Astrocyte (in vitro differentiated cells and primary cell): ENCODE measurements at regions not wholly inside any gene's neighbourhood (a gene's known extent, or its start where the extent isn't known, plus 50 kb on each side); places are given as distances from the start of the nearest gene placed in this dataset.
A peak's percentile ranks its signal among the peaks of the same experiment; 100 is the strongest.

Source experiments
- DNase-seq: peaks from one replicate; pipeline ENCODE4 v3.0.0-alpha.2; 2010; ENCODE audit warnings: low read depth
- FAIRE-seq: peaks from 2 replicates; lab custom pipeline; 2011; peaks lifted over from hg19 to GRCh38; lab: Jason Lieb, UNC
- H2AFZ ChIP-seq: 2 replicates; pipeline ENCODE4 v1.6.0; 2012; ENCODE audit warnings: low read depth, low read length, inconsistent platforms
- H3K27ac ChIP-seq: 2 replicates; pipeline ENCODE4 v1.5.1; 2011; ENCODE audit warnings: low read depth, low read length, inconsistent platforms
- H3K27me3 ChIP-seq: 2 replicates; pipeline ENCODE4 v1.6.0; 2011; ENCODE audit warnings: low read length, inconsistent platforms; ENCODE audit not compliant: insufficient read depth
- H3K36me3 ChIP-seq: 2 replicates; pipeline ENCODE4 v1.5.1; 2011; ENCODE audit warnings: low read length, inconsistent platforms; ENCODE audit not compliant: insufficient read depth
- H3K4me1 ChIP-seq: 2 replicates; pipeline ENCODE4 v1.5.1; 2011; ENCODE audit warnings: low read length, inconsistent platforms; ENCODE audit not compliant: insufficient read depth
- H3K4me2 ChIP-seq: 2 replicates; pipeline ENCODE4 v1.6.0; 2012; ENCODE audit warnings: low read length, inconsistent platforms
- H3K4me3 ChIP-seq: 2 replicates; pipeline ENCODE4 v1.5.1; 2011; ENCODE audit warnings: low read depth, mild to moderate bottlenecking, low read length, inconsistent platforms; ENCODE audit not compliant: insufficient read depth
- H3K79me2 ChIP-seq: 2 replicates; pipeline ENCODE4 v1.6.0; 2012; ENCODE audit warnings: mild to moderate bottlenecking, low read length, inconsistent platforms; ENCODE audit not compliant: insufficient read depth
- H3K9ac ChIP-seq: 2 replicates; pipeline ENCODE4 v1.6.0; 2012; ENCODE audit warnings: mild to moderate bottlenecking, low read length, inconsistent platforms
- H3K9me3 ChIP-seq: 2 replicates; pipeline ENCODE4 v1.5.1; 2012; ENCODE audit warnings: low read depth, mild to moderate bottlenecking, low read length, inconsistent platforms; ENCODE audit not compliant: insufficient read depth
- H4K20me1 ChIP-seq: 2 replicates; pipeline ENCODE4 v1.6.0; 2012; ENCODE audit warnings: low read length, inconsistent platforms; ENCODE audit not compliant: insufficient read depth
- H3K27ac Mint-ChIP-seq: one replicate; pipeline ENCODE4 v1.8.0; 2021; ENCODE audit warnings: mild to moderate bottlenecking, mixed read lengths; ENCODE audit not compliant: unreplicated experiment
- H3K27me3 Mint-ChIP-seq: one replicate; pipeline ENCODE4 v1.8.0; 2021; ENCODE audit warnings: low read depth, mixed read lengths; ENCODE audit not compliant: unreplicated experiment
- H3K36me3 Mint-ChIP-seq: one replicate; pipeline ENCODE4 v1.8.0; 2021; ENCODE audit warnings: low read depth, mixed read lengths; ENCODE audit not compliant: unreplicated experiment
- H3K4me1 Mint-ChIP-seq: one replicate; pipeline ENCODE4 v1.8.0; 2021; ENCODE audit warnings: low read depth, mixed read lengths; ENCODE audit not compliant: unreplicated experiment
- H3K4me3 Mint-ChIP-seq: one replicate; pipeline ENCODE4 v1.8.0; 2021; ENCODE audit warnings: mild to moderate bottlenecking, moderate library complexity, mixed read lengths; ENCODE audit not compliant: unreplicated experiment
- H3K9me3 Mint-ChIP-seq: one replicate; pipeline ENCODE4 v1.8.0; 2021; ENCODE audit warnings: mild to moderate bottlenecking, mixed read lengths; ENCODE audit not compliant: unreplicated experiment
- EZH2 ChIP-seq: IDR thresholded peaks from 2 replicates; pipeline ENCODE4 v1.6.1; 2012; ENCODE audit warnings: mild to moderate bottlenecking, low read length, inconsistent platforms; ENCODE audit not compliant: insufficient read depth
- TF ChIP-seq, protein P1 (sequence below): IDR thresholded peaks from 2 replicates; pipeline ENCODE4 v1.5.1; 2011; ENCODE audit warnings: low read depth, mild to moderate bottlenecking, inconsistent platforms, low read length, moderate library complexity; ENCODE audit not compliant: insufficient read depth

DNA sequence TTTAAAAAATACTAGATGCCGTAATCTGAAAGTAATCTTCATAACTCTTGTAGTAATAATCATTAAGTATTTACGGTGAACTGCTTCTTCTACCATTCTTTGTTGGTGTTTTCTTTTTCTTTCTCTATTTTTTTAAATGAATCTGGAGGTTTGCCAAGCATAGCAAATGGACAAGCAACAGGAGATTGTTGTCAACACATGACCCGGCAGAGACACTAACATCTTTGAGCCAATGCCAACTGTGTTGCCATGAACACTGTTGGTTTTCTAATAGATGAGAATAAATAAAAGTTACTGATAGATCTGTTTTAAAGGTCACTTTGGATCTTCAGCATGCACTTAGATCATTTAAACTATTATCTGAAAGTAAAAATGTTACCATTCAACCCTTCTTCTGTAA lies 523.6 kb upstream of the EYS start:
- no peak overlapping the region for H3K27ac Mint-ChIP-seq
- Histone ChIP-seq H3K27me3 (no peaks in the 10 kb centered on the region), H3K4me3 (no peak overlapping the region), H4K20me1 (no peaks in the 10 kb centered on the region), H3K4me1 (no peaks in the 10 kb centered on the region), H3K9ac (no peak overlapping the region), H3K79me2 (no peaks in the 10 kb centered on the region), H3K36me3 (no peaks in the 10 kb centered on the region), H3K4me2 (no peak overlapping the region), H3K9me3 (no peaks in the 10 kb centered on the region), H2AFZ (no peak overlapping the region), H3K27ac (no peak overlapping the region)
- H3K27me3 Mint-ChIP-seq = no peaks in the 10 kb centered on the region
- no peak overlapping the region for H3K4me3 Mint-ChIP-seq
- TF ChIP-seq, protein P1, sequence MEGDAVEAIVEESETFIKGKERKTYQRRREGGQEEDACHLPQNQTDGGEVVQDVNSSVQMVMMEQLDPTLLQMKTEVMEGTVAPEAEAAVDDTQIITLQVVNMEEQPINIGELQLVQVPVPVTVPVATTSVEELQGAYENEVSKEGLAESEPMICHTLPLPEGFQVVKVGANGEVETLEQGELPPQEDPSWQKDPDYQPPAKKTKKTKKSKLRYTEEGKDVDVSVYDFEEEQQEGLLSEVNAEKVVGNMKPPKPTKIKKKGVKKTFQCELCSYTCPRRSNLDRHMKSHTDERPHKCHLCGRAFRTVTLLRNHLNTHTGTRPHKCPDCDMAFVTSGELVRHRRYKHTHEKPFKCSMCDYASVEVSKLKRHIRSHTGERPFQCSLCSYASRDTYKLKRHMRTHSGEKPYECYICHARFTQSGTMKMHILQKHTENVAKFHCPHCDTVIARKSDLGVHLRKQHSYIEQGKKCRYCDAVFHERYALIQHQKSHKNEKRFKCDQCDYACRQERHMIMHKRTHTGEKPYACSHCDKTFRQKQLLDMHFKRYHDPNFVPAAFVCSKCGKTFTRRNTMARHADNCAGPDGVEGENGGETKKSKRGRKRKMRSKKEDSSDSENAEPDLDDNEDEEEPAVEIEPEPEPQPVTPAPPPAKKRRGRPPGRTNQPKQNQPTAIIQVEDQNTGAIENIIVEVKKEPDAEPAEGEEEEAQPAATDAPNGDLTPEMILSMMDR = no peak
- no peak for TF ChIP-seq EZH2
- FAIRE-seq (no peak), DNase-seq (no peak)
- no peaks in the 10 kb centered on the region for H3K9me3 Mint-ChIP-seq
- H3K4me1 Mint-ChIP-seq = no peaks in the 10 kb centered on the region
- no peaks in the 10 kb centered on the region for H3K36me3 Mint-ChIP-seq

- peak overlapping the region; percentile 23 for H2AFZ ChIP-seq
- no peak for FAIRE-seq
- TF ChIP-seq EZH2 = no peak
- TF ChIP-seq, protein P1 = no peak
Measured at GRCh38 chr6:66226109-66226508, 519.1 kb upstream of the EYS start.

GRCh38 chr6:66210964-66211363 lies 503.9 kb upstream of the EYS start:
- FAIRE-seq (no peak), DNase-seq (no peak)
- Mint-ChIP-seq H3K9me3 (peaks cover 17% of the 10 kb centered on the region), H3K4me1 (no peaks in the 10 kb centered on the region), H3K4me3 (no peak overlapping the region), H3K36me3 (no peaks in the 10 kb centered on the region), H3K27ac (no peak overlapping the region), H3K27me3 (no peaks in the 10 kb centered on the region)
- H3K27ac ChIP-seq = no peak overlapping the region
- H4K20me1 ChIP-seq = no peaks in the 10 kb centered on the region
- H3K9me3 ChIP-seq = peaks cover 3% of the 10 kb centered on the region
- no peaks in the 10 kb centered on the region for H3K27me3 ChIP-seq
- H2AFZ ChIP-seq = no peak overlapping the region
- no peak overlapping the region for H3K4me2 ChIP-seq
- no peak overlapping the region for H3K9ac ChIP-seq
- TF ChIP-seq, protein P1 = no peak
- no peak for TF ChIP-seq EZH2
- H3K4me3 ChIP-seq = no peak overlapping the region
- H3K36me3 ChIP-seq = no peaks in the 10 kb centered on the region
- H3K79me2 ChIP-seq = no peaks in the 10 kb centered on the region
- H3K4me1 ChIP-seq = no peaks in the 10 kb centered on the region

More at GRCh38 chr6:66226109-66226508, 519.1 kb upstream of the EYS start:
- Histone ChIP-seq H3K4me3 (no peak overlapping the region), H3K4me2 (no peak overlapping the region), H3K9ac (no peak overlapping the region), H3K4me1 (no peaks in the 10 kb centered on the region), H3K27ac (no peak overlapping the region), H3K27me3 (no peaks in the 10 kb centered on the region), H4K20me1 (no peaks in the 10 kb centered on the region), H3K36me3 (no peaks in the 10 kb centered on the region), H3K9me3 (no peaks in the 10 kb centered on the region), H3K79me2 (no peaks in the 10 kb centered on the region)
- Mint-ChIP-seq H3K4me3 (no peak overlapping the region), H3K9me3 (no peaks in the 10 kb centered on the region), H3K4me1 (no peaks in the 10 kb centered on the region), H3K36me3 (no peaks in the 10 kb centered on the region), H3K27ac (no peak overlapping the region), H3K27me3 (no peaks in the 10 kb centered on the region)
- no peak for DNase-seq
